HG03064 (cell line): ENCODE measurements at regions not wholly inside any gene's neighbourhood (a gene's known extent, or its start where the extent isn't known, plus 50 kb on each side); places are given as distances from the start of the nearest gene placed in this dataset.

ENCODE experiments used
- ATAC-seq: cut with Tn5 transposase; IDR thresholded peaks from one replicate; pipeline ENCODE4 v1.9.1; 2021; ENCODE audit warnings: low read depth; ENCODE audit not compliant: unreplicated experiment

GRCh38 chr15:31472636-31473384, 146.2 kb downstream of the KLF13 start:
- ATAC-seq = peak; percentile 82

- ATAC-seq = no peak
Measured at GRCh38 chr15:31473385-31474058, 146.9 kb downstream of the KLF13 start.

GRCh38 chr15:31474059-31474868, 147.6 kb downstream of the KLF13 start:
- ATAC-seq = no peak

DNA sequence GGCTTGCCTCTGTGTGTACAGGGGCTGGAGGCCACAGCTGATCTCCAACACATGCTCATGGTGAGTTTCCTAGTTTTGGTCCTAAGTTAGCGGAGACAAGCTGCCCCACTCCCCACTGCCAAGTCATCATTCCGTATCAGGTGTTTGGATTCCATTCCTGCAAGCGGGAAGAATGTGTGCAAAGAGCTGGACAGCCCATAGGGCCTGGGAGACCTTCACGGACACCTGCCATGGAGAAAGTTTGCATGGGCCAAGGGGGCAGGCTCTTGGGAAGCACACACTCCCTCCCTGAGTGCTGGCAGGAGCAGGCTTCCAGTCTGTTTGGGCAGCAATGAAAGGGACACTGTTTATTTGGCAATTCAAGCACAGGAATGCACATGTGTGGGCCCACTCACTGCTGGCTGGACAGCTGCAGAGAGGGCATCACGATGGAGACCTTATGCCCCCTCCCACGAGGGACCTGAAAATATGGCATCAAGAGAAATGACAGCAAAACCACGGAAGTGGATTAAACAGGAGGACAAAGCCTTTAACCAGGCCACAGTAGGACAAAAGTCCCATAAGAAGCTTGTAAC, 149.7 kb downstream of the KLF13 start:
- no peak for ATAC-seq

DNA sequence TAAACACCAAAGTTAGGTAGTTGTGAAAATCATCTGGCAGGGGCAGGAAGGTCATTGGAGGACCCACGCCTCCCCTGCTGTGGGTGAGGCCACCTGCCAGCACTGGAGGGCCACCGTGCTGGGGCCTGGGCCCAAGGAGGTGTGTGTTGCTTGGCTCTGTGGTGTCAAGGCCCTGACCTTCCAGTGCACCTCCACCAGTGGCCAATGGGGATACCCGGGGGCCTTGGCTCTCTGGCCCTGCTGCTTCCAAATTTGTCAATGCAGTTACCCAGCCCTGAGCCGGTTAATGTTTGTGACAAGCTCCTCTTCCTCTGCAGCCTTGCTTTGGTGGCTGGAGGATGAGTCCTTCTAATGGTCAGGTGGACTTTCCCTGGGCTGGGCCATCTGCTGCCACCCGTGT, 150.2 kb downstream of the KLF13 start:
- ATAC-seq = no peak

GRCh38 chr15:31477301-31477700, 150.7 kb downstream of the KLF13 start:
- no peak for ATAC-seq

DNA sequence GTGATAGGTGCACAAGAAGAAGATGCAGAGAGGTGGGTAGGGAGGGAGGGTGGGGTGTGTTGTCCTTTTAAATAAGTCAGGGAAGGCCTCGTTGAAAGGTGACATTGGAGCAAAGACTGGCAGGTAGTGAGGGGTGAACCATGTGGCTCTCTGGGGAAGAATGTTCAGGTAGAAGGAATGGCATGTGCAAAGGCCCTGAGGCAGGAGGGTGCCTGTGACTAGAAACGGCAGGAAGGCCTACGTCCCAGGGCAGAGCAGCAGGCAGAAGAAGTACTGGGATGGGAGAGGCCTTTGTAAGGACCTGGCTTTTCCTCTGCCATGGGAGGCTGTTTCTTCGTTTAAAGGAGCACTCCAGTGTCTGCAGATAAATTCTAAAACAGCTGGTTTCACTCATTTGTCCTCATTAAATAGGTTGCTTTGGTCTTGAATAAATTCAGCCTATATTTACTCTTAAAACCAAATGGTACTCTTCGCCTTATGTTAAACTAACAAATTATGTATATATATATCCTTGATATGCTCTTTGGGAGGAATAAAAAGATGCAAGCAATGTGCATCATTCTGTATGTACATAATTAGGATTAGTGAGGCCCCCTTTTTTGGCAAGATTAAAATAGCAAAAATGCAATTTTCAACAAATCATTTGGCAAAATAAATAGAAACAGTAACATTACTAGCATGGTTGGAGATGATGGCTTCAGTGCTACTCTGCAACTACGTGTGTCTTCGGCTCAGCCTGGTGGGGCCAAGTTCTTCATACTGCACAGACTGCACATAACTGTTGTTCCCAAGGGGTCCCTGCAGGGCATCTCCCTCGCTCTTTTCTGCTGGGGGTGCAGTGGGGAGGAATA, 151.4 kb downstream of the KLF13 start:
- no peak for ATAC-seq

- no peak for ATAC-seq
Measured at GRCh38 chr15:31478702-31479221, 152.1 kb downstream of the KLF13 start.

- no peak for ATAC-seq
Measured at GRCh38 chr15:31480356-31481025, 153.9 kb downstream of the KLF13 start.

DNA sequence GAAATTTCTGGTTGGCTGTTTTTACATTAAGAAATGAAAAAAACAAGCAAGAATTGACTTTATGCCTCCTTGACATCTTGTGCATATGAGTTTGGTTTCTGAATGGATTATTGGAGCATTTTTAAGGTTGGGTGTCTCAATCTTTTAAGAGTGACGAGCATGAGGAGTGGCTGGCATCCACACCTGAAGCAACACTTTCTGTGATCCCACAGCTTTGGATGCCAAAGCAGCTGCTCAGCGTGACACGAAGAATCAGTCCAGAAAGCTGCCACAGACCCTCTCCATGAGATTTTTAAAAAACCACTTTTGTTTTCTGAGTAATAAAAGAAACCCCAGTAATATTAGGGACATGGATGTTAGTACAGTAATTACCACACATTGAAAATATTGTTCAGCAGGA, 154.5 kb downstream of the KLF13 start:
- ATAC-seq = no peak

GRCh38 chr15:31482122-31482922, 155.7 kb downstream of the KLF13 start:
- no peak for ATAC-seq

- ATAC-seq = no peak
Measured at GRCh38 chr15:31483053-31483985, 156.7 kb downstream of the KLF13 start.

DNA sequence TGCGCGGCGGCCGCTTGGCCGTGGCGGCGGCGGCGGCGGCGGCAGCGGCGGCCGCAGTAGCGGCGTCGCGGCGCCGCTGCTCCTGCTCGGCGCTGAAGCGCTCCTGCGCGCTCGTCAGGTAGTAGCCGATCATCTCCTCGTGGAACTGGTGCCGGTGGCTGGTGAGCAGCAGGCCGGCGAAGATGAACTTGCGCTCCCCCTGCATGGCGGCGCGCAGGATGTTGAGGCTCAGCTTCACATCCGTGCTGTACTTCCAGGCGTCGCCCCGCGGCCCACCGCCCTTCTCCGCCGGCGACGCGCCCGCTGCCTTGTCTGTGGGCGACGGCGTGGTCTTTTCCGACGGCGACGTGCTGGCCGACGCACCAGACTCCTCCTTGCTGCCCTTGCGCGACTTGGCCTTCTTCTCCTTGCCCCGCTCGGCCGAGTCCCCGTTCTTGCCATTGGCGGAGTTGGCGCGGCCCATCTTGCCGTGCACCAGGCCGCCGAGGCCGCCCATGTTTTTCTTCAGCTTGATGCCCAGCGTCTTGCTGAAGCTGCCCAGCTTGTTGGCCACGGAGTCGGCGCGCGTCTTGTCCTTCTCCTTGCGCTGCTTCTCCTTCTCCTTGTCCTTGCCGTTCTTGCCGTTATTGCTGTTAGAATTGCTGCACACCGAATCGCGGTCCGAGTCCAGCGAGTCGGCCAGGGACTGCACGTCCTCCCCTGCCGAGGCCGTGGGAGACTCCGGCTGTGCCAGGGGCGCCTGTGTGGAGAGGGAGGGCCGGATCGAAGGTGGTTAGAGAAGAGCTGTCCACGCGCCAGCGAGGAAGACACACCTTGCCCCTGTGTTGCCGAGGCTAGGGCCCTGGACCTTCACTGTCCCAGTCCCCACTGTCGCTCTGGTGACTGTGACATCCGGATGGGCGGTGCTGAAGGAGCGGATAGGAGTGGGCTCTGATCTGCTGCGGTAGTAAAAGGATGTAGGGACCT, 157.6 kb downstream of the KLF13 start:
- ATAC-seq = no peak

DNA sequence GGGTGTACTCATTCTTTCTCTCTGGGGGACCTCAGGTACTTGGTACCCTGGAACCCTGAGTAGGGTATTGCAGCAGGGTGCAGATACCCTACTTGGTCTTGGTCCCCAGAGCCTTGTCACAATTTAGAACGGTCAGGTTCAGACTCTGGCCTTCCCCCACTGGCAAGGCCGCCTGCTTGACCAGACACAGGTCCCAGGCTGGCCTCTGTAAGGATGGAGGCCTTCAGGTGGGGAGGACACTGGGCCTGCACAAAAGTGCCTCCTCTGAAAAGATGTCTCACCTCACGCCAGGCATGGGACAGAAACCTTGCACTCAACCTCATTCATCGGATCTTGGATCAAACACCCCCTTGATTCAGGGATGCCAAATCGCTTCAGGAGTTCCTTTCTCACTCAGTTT, 158.4 kb downstream of the KLF13 start:
- no peak for ATAC-seq

GRCh38 chr15:31485431-31485830, 158.8 kb downstream of the KLF13 start:
- no peak for ATAC-seq

DNA sequence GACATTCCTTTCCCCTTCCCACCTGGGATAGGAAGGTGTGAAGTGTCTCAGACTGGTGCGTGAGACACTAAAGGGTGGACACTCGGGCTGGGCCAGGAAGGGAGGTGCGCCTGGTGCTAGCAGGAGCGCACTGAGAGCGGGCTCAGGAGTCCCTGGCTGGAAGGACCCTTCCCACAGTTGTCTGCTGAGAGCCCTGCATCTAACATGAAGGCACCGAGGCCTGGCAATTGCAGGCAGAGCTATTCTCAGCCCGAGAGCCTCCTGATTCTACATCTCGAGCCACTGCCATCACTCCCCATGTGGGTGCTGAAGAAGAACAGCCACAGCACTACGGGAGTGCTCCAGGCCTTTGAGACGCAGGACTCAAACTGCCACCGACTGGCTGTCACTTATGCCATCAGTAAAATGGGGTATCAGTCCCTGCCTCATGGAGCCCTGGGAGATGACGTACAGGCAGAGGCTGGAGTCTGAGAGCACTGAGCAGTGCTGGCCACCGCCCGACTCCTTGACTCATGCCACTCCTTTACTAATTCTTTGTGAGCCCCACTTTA, 159.4 kb downstream of the KLF13 start:
- ATAC-seq = no peak
